ENCODE measurements at regions not wholly inside any gene's neighbourhood (a gene's known extent, or its start where the extent isn't known, plus 50 kb on each side); places are given as distances from the start of the nearest gene placed in this dataset.

GRCh38 chr12:19908830-19909229 is 459.5 kb upstream of the PDE3A start:
- Histone ChIP-seq H3K9me2 (ENCODE audit: insufficient read depth) (no peaks in the 10 kb centered on the region), H3K27ac (ENCODE audit: low read depth, low read length) (no peak overlapping the region), H2AFZ (ENCODE audit: low read depth, low read length, poor library complexity, severe bottlenecking) (no peak overlapping the region), H3K79me2 (ENCODE audit: insufficient read depth, low read length) (no peaks in the 10 kb centered on the region), H3K9ac (ENCODE audit: low read length) (no peak overlapping the region), H3K4me3 (replicated peaks in 1 of 2; ENCODE audit: low read depth in 1 of 2, low read length in 2 of 2) (no peak overlapping the region), H3K4me1 (ENCODE audit: control insufficient read depth in 1 of 2, insufficient read depth in 2 of 2, low read length in 2 of 2) (no peaks in the 10 kb centered on the region), H4K20me1 (ENCODE audit: insufficient read depth) (no peaks in the 10 kb centered on the region), H3K27me3 (ENCODE audit: insufficient read depth, low read length) (no peaks in the 10 kb centered on the region), H3K9me3 (ENCODE audit: control insufficient read depth in 1 of 2, insufficient read depth in 1 of 2, low read depth in 1 of 2, low read length in 2 of 2) (no peaks in the 10 kb centered on the region), H3K36me3 (ENCODE audit: control insufficient read depth in 1 of 2, insufficient read depth in 2 of 2, low read length in 2 of 2) (no peaks in the 10 kb centered on the region), H3K4me2 (ENCODE audit: low read length) (no peak overlapping the region)
- TF ChIP-seq SP1 (IDR thresholded peaks at IDR 0.05; ENCODE audit: low read depth) (no peak), ELF1 (IDR thresholded peaks at IDR 0.05; ENCODE audit: borderline replicate concordance, low read depth) (no peak), ZFX (IDR thresholded peaks at IDR 0.05) (no peak), ZNF274 (IDR thresholded peaks at IDR 0.05; ENCODE audit: low read depth, low read length) (no peak), CBX3 (IDR thresholded peaks at IDR 0.05; ENCODE audit: low read depth) (no peak), EGR1 (IDR thresholded peaks at IDR 0.05; ENCODE audit: low read depth) (no peak), YY1 (IDR thresholded peaks at IDR 0.05; ENCODE audit: extremely low read depth, insufficient replicate concordance, low read depth, low read length) (no peak), MAX (IDR thresholded peaks at IDR 0.05) (no peak), SIN3A (IDR thresholded peaks at IDR 0.05; ENCODE audit: low read depth) (no peak), ATF3 (IDR thresholded peaks at IDR 0.05) (no peak), FOSL1 (IDR thresholded peaks at IDR 0.05; ENCODE audit: low read depth) (no peak), RAD21 (IDR thresholded peaks at IDR 0.05; ENCODE audit: low read depth) (no peak), SRF (IDR thresholded peaks at IDR 0.05; ENCODE audit: low read depth) (no peak), EZH2phosphoT487 (IDR thresholded peaks at IDR 0.05; ENCODE audit: borderline replicate concordance) (no peak), CEBPB (IDR thresholded peaks at IDR 0.05; ENCODE audit: low read depth) (no peak), ZBTB33 (IDR thresholded peaks at IDR 0.05; ENCODE audit: extremely low read depth, insufficient replicate concordance, low read length) (no peak), TCF7L2 (IDR thresholded peaks at IDR 0.05; ENCODE audit: borderline replicate concordance, extremely low read depth, insufficient read depth, insufficient read length) (no peak), POLR2A (IDR thresholded peaks at IDR 0.05; ENCODE audit: borderline replicate concordance, extremely low read depth, insufficient read depth, insufficient read length) (no peak), POLR2AphosphoS5 (IDR thresholded peaks at IDR 0.05; ENCODE audit: low read depth, low read length) (no peak)
- POLR2A ChIA-PET, result no interaction called here
- RAD21 ChIA-PET (ENCODE audit: low non-redundant PET in 1 of 2, low total read pairs in 2 of 2, uncharacterized antibody in 2 of 2, unreplicated experiment in 2 of 2), result no interaction called here
- DNase-seq (ENCODE audit: low read depth, low spot score), result no peak
- BruUV-seq (replicated peaks), result no TSS peak
- no peak for ATAC-seq
- intact Hi-C loops (cut with micrococcal nuclease), result loop anchor here (10.0 kb wide), 1 partner anchor 696 kb away; no protein-coding TSS in a partner anchor
- CTCF ChIA-PET, result interaction anchor here (1.2 kb wide), 1 partner anchor 640 kb away, joined by 3 read pairs; no protein-coding TSS in a partner anchor
